ENCODE measurements at regions not wholly inside any gene's neighbourhood (a gene's known extent, or its start where the extent isn't known, plus 50 kb on each side); places are given as distances from the start of the nearest gene placed in this dataset.

DNA sequence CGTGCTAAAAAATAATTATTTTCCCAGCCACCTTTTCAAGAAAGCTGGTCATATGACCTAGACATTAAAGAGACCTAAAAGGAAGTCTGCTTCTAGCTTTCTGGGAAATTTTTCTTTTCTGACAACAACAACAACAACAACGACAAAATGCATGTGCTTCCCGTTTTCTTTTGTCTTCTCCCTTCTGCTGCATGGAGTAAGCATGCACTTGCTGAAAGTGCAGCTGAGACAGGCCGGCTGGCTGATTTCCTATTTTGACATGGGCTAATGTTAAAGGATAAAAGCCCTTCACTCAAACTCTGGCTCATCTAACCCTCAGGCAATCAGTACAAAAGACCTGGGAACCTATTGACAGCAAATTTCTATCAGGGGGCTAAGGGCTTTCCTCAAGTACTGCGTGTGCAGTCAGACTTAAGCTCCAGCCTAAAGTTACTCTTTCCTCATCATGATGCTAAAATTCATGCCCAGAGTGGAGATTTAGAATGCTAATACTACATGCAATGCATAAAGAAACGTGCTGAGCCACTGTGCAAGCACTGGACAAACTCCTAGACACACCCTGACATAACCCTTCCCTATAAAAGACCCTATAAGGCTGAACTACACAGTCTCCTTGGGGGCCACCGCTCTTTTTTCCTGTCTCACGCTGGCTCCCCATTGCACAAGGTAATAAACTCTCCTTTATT lies 811.1 kb downstream of the UQCRFS1 start:
- Histone ChIP-seq H3K27ac (replicated peaks; ENCODE audit: low read length) (no peak overlapping the region), H3K4me2 (ENCODE audit: insufficient read depth, low read length, poor library complexity, severe bottlenecking) (no peak overlapping the region), H4K8ac (ENCODE audit: low read depth, low read length) (no peak overlapping the region), H2BK120ac (ENCODE audit: low read depth, low read length) (no peak overlapping the region), H2BK15ac (ENCODE audit: low read length) (no peak overlapping the region), H3K9ac (ENCODE audit: low read depth, low read length, poor library complexity) (no peak overlapping the region), H2AK5ac (ENCODE audit: low read depth, low read length) (no peak overlapping the region), H3K79me1 (ENCODE audit: low read depth, low read length) (no peaks in the 10 kb centered on the region), H2AFZ (ENCODE audit: low read length) (no peak overlapping the region), H3K4me1 (ENCODE audit: control insufficient read depth in 2 of 2, insufficient read depth in 1 of 2, low read depth in 1 of 2, low read length in 2 of 2) (peaks cover 0 to 12% of the 10 kb centered on the region in 2 donors), H3K18ac (ENCODE audit: low read length) (no peak overlapping the region), H4K91ac (ENCODE audit: low read depth, low read length, poor library complexity) (no peak overlapping the region), H3K23ac (ENCODE audit: low read depth, low read length, poor library complexity) (no peak overlapping the region), H3K14ac (ENCODE audit: low read length) (no peak overlapping the region), H3K4ac (ENCODE audit: low read length) (no peak overlapping the region), H3K9me3 (replicated peaks in 1 of 2; ENCODE audit: control insufficient read depth in 2 of 2, insufficient read depth in 1 of 2, low read depth in 1 of 2, low read length in 2 of 2) (no peaks in the 10 kb centered on the region), H2BK12ac (ENCODE audit: low read length) (no peak overlapping the region), H3K36me3 (replicated peaks in 1 of 2; ENCODE audit: control insufficient read depth in 2 of 2, insufficient read depth in 2 of 2, low read length in 2 of 2) (no peaks in the 10 kb centered on the region), H3K27me3 (ENCODE audit: control insufficient read depth in 3 of 3, insufficient read depth in 3 of 3, low read depth in 1 of 3, low read length in 3 of 3) (no peaks in the 10 kb centered on the region), H2BK5ac (ENCODE audit: low read length) (no peak overlapping the region), H3K4me3 (ENCODE audit: low read length in 2 of 2) (no peak overlapping the region)
- no CpG with 5 or more reads among the region's 8 CpGs for WGBS, 2 donors (ENCODE audit: extremely low coverage in 2 of 2, insufficient read length in 2 of 2, insufficient replicate concordance in 1 of 2)
- DNase-seq (ENCODE audit: low spot score) = no peak

DNA sequence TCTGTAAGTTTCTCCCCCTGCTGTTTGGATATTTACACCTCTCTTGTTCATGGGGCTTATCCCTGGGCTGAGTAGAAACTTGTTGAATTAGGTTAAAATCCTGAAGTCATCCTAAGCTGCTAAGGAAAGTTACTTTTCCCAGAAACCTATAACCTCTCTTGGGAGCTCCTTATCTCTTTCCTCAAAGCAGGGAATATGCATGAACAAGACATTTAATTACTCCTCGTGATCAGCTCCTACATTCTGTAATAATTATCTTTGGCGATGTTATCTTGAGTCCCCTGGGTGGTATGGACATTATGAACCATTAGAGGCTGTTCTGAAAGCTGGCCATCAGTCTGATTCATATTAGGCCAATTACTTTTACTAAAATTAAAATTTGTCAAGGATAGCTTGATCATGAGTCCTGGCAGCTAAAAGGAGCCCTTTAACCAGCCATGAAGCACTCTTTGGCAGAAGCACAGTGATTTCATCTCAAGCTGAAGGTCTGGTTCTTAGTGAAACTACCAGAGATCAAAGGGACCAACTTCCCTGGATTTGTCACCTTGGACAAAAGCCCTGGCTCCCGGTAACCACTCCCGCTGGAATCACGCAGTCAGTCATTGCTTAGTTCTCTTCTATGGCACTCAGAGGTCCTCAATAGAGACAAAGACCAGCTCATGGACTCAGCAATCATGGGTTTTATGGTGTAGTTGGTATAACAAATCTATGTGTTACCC lies 811.8 kb downstream of the UQCRFS1 start:
- no CpG with 5 or more reads among the region's 5 CpGs for WGBS, 2 donors (ENCODE audit: extremely low coverage in 2 of 2, insufficient read length in 2 of 2, insufficient replicate concordance in 1 of 2)
- H2AFZ ChIP-seq (ENCODE audit: low read length) = no peak overlapping the region
- no peak overlapping the region for H3K14ac ChIP-seq (ENCODE audit: low read length)
- H2BK5ac ChIP-seq (ENCODE audit: low read length) = no peak overlapping the region
- no peak overlapping the region for H3K4ac ChIP-seq (ENCODE audit: low read length)
- H3K4me2 ChIP-seq (ENCODE audit: insufficient read depth, low read length, poor library complexity, severe bottlenecking) = no peak overlapping the region
- H4K91ac ChIP-seq (ENCODE audit: low read depth, low read length, poor library complexity) = no peak overlapping the region
- H2BK12ac ChIP-seq (ENCODE audit: low read length) = no peak overlapping the region
- no peaks in the 10 kb centered on the region for H3K27me3 ChIP-seq (ENCODE audit: control insufficient read depth in 3 of 3, insufficient read depth in 3 of 3, low read depth in 1 of 3, low read length in 3 of 3)
- no peak overlapping the region for H4K8ac ChIP-seq (ENCODE audit: low read depth, low read length)
- H3K9me3 ChIP-seq (replicated peaks in 1 of 2; ENCODE audit: control insufficient read depth in 2 of 2, insufficient read depth in 1 of 2, low read depth in 1 of 2, low read length in 2 of 2) = no peaks in the 10 kb centered on the region
- H3K79me1 ChIP-seq (ENCODE audit: low read depth, low read length) = no peaks in the 10 kb centered on the region
- no peak overlapping the region for H3K18ac ChIP-seq (ENCODE audit: low read length)
- no peak overlapping the region for H3K4me3 ChIP-seq (ENCODE audit: low read length in 2 of 2)
- peaks cover 0 to 15% of the 10 kb centered on the region in 2 donors for H3K4me1 ChIP-seq (ENCODE audit: control insufficient read depth in 2 of 2, insufficient read depth in 1 of 2, low read depth in 1 of 2, low read length in 2 of 2)
- no peak overlapping the region for H3K9ac ChIP-seq (ENCODE audit: low read depth, low read length, poor library complexity)
- H3K27ac ChIP-seq (replicated peaks; ENCODE audit: low read length) = no peak overlapping the region
- no peaks in the 10 kb centered on the region for H3K36me3 ChIP-seq (replicated peaks in 1 of 2; ENCODE audit: control insufficient read depth in 2 of 2, insufficient read depth in 2 of 2, low read length in 2 of 2)
- no peak overlapping the region for H3K23ac ChIP-seq (ENCODE audit: low read depth, low read length, poor library complexity)
- H2AK5ac ChIP-seq (ENCODE audit: low read depth, low read length) = no peak overlapping the region
- H2BK120ac ChIP-seq (ENCODE audit: low read depth, low read length) = no peak overlapping the region
- H2BK15ac ChIP-seq (ENCODE audit: low read length) = no peak overlapping the region
- DNase-seq (ENCODE audit: low spot score) = no peak

DNA sequence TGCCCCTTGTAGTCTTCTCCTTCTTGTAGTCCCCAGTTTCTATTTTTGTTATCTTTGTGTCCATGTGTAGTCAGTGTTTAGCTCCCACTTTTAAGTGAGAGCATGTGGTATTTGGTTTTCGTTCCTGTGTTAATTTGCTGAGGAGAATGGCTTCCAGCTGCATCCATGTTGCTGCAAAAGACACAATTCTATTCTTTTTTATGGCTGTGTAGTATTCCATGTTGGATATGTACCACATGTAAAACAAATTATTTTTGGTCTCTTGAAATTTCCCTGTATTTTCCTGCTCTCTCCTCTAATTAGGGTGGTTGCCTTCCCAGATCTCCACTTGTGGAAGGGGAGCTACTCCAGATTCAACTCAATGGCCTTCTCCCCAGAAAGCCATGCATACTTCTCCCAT lies 813.8 kb downstream of the UQCRFS1 start:
- Histone ChIP-seq H4K91ac (ENCODE audit: low read depth, low read length, poor library complexity) (no peak overlapping the region), H3K9me3 (replicated peaks in 1 of 2; ENCODE audit: control insufficient read depth in 2 of 2, insufficient read depth in 1 of 2, low read depth in 1 of 2, low read length in 2 of 2) (no peaks in the 10 kb centered on the region), H3K36me3 (replicated peaks in 1 of 2; ENCODE audit: control insufficient read depth in 2 of 2, insufficient read depth in 2 of 2, low read length in 2 of 2) (no peaks in the 10 kb centered on the region), H3K27me3 (ENCODE audit: control insufficient read depth in 3 of 3, insufficient read depth in 3 of 3, low read depth in 1 of 3, low read length in 3 of 3) (no peaks in the 10 kb centered on the region), H3K4me2 (ENCODE audit: insufficient read depth, low read length, poor library complexity, severe bottlenecking) (no peak overlapping the region), H3K4me3 (ENCODE audit: low read length in 2 of 2) (no peak overlapping the region), H2BK5ac (ENCODE audit: low read length) (no peak overlapping the region), H3K9ac (ENCODE audit: low read depth, low read length, poor library complexity) (no peak overlapping the region), H2AFZ (ENCODE audit: low read length) (no peak overlapping the region), H4K8ac (ENCODE audit: low read depth, low read length) (no peak overlapping the region), H3K79me1 (ENCODE audit: low read depth, low read length) (no peaks in the 10 kb centered on the region), H2AK5ac (ENCODE audit: low read depth, low read length) (no peak overlapping the region), H3K4me1 (ENCODE audit: control insufficient read depth in 2 of 2, insufficient read depth in 1 of 2, low read depth in 1 of 2, low read length in 2 of 2) (peaks cover 0 to 14% of the 10 kb centered on the region in 2 donors), H2BK120ac (ENCODE audit: low read depth, low read length) (no peak overlapping the region), H3K18ac (ENCODE audit: low read length) (no peak overlapping the region), H3K14ac (ENCODE audit: low read length) (no peak overlapping the region), H2BK12ac (ENCODE audit: low read length) (no peak overlapping the region), H2BK15ac (ENCODE audit: low read length) (no peak overlapping the region), H3K27ac (replicated peaks; ENCODE audit: low read length) (no peak overlapping the region), H3K23ac (ENCODE audit: low read depth, low read length, poor library complexity) (no peak overlapping the region), H3K4ac (ENCODE audit: low read length) (no peak overlapping the region)
- no peak for DNase-seq (ENCODE audit: low spot score)
- no CpG with 5 or more reads among the region's 1 CpG for WGBS, 2 donors (ENCODE audit: extremely low coverage in 2 of 2, insufficient read length in 2 of 2, insufficient replicate concordance in 1 of 2)

DNA sequence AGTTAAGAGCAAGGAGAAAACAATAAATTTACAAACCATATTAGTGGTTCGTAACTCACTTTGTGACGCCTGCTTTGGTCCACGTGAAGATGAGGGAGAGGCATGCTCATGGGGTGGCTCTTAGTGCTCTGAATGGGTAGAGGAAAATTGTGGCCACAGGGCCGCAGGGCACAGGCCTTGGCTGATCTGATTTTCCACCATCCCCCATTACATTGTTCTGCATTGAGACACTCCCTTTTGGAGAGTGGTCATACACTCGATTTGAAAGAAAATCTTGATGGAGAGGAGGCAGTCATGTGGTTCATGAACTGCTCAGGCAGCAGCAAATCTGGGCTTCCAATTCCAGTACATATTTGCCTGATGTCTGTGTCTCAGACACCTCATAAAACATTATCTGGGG lies 815.2 kb downstream of the UQCRFS1 start:
- Histone ChIP-seq H2BK5ac (ENCODE audit: low read length) (no peak overlapping the region), H3K4ac (ENCODE audit: low read length) (no peak overlapping the region), H2BK12ac (ENCODE audit: low read length) (no peak overlapping the region), H3K4me2 (ENCODE audit: insufficient read depth, low read length, poor library complexity, severe bottlenecking) (no peak overlapping the region), H4K8ac (ENCODE audit: low read depth, low read length) (no peak overlapping the region), H3K4me3 (ENCODE audit: low read length in 2 of 2) (no peak overlapping the region), H2AK5ac (ENCODE audit: low read depth, low read length) (no peak overlapping the region), H3K79me1 (ENCODE audit: low read depth, low read length) (no peaks in the 10 kb centered on the region), H3K4me1 (ENCODE audit: control insufficient read depth in 2 of 2, insufficient read depth in 1 of 2, low read depth in 1 of 2, low read length in 2 of 2) (peaks cover 0 to 19% of the 10 kb centered on the region in 2 donors), H2BK120ac (ENCODE audit: low read depth, low read length) (no peak overlapping the region), H3K27ac (replicated peaks; ENCODE audit: low read length) (no peak overlapping the region), H3K14ac (ENCODE audit: low read length) (no peak overlapping the region), H2AFZ (ENCODE audit: low read length) (no peak overlapping the region), H2BK15ac (ENCODE audit: low read length) (no peak overlapping the region), H3K27me3 (ENCODE audit: control insufficient read depth in 3 of 3, insufficient read depth in 3 of 3, low read depth in 1 of 3, low read length in 3 of 3) (no peaks in the 10 kb centered on the region), H3K36me3 (replicated peaks in 1 of 2; ENCODE audit: control insufficient read depth in 2 of 2, insufficient read depth in 2 of 2, low read length in 2 of 2) (no peaks in the 10 kb centered on the region), H3K23ac (ENCODE audit: low read depth, low read length, poor library complexity) (no peak overlapping the region), H3K9me3 (replicated peaks in 1 of 2; ENCODE audit: control insufficient read depth in 2 of 2, insufficient read depth in 1 of 2, low read depth in 1 of 2, low read length in 2 of 2) (no peaks in the 10 kb centered on the region), H3K18ac (ENCODE audit: low read length) (no peak overlapping the region), H4K91ac (ENCODE audit: low read depth, low read length, poor library complexity) (no peak overlapping the region), H3K9ac (ENCODE audit: low read depth, low read length, poor library complexity) (no peak overlapping the region)
- DNase-seq (ENCODE audit: low spot score) = no peak
- WGBS, 2 donors (ENCODE audit: extremely low coverage in 2 of 2, insufficient read length in 2 of 2, insufficient replicate concordance in 1 of 2) = no CpG with 5 or more reads among the region's 5 CpGs

All from neuronal stem cell (in vitro differentiated cells).